ENCODE measurements at regions not wholly inside any gene's neighbourhood (a gene's known extent, or its start where the extent isn't known, plus 50 kb on each side); places are given as distances from the start of the nearest gene placed in this dataset.

DNA sequence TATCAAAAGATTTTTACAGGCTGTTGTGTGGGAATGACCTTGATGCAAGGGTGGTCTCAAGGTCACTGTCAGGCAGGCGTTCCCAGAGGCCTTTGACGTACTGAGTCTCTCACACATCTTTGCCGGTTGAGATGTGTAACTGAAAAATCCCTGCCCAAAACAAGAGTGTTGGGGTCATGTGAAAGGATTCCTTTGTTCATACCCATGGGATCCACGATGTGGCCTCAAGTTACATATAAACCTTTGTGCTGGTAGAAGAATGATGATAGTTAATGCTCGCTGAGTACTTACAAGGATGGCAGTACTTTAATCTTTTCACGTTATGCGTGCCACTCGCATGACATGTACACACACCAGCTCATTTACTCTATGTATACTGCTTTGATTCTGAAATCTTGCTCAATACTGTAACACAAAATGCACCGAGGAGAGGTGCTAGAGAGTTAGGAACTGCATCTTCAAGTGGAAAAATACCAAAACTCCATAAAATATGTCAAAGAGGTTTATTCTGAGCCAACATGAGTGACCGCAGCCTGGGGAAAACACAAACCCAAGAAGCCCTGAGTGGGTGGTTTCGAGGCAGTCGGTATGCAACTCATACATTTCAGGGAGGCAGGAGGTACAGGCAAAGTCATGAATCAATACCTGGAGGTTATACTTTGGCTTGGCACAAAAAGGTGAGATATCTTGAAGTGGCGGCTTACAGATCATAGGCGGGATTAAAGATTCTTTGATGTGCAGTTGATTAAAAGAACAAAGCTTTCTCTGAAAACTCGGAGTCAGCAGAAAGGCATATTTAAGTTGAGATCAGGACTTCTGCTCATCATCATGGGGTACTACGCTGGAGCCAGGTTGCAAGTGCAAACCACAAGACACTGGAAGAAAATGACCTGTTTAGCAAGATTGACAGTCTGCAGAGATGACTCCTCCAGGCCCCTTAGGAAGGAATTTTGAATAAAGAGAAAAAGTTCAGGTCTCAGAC, 87.4 kb upstream of the ARHGEF7 start:
- Mint-ChIP-seq H3K27me3 (peaks cover 10% of the 10 kb centered on the region), H3K27ac (no peak overlapping the region), H3K36me3 (no peaks in the 10 kb centered on the region), H3K9me3 (ENCODE audit: low read depth) (no peaks in the 10 kb centered on the region), H3K4me3 (no peak overlapping the region), H3K4me1 (ENCODE audit: low read depth) (no peaks in the 10 kb centered on the region)

DNA sequence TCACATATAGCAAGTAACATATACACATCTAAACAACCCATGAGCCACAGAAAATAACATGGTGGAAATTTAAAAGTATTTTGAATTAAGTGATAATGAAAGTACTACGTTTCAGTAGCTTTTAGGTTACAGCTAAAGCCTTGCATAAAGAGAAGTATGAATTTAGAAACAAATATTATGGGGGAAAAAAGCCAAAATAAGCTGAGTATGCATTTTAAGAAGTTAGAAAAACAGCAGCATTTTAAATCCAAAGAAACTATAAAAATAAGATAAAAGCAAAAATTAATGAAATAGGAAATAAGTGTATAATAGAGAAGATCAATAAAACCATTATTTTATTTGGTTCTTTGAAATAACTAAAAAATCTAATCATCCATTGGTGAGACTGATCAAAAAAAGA, 89.8 kb upstream of the ARHGEF7 start:
- Mint-ChIP-seq H3K4me1 (ENCODE audit: low read depth) (no peaks in the 10 kb centered on the region), H3K9me3 (ENCODE audit: low read depth) (peaks cover 8% of the 10 kb centered on the region), H3K27ac (no peak overlapping the region), H3K27me3 (peaks cover 15% of the 10 kb centered on the region), H3K4me3 (no peak overlapping the region), H3K36me3 (peaks cover 7% of the 10 kb centered on the region)

DNA sequence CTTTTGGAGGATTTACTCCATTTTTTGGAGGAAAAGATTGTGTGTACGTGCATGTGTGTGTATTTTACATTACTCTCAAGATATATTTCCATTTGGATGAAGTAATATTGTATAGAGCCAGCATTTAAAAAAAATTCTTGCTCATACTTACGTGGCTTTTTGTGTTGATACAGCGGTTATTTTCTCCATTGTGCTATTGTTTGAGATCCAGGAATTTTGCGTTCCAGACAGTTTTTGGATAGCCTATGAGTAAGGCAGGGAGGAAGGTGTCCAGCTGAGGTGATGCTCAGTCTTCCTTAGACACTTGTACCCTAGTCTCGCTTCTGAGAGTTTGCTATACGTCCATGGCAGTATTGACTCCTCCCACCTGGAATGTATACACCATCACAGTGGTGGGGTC, 92.2 kb upstream of the ARHGEF7 start:
- Mint-ChIP-seq H3K36me3 (peaks cover 7% of the 10 kb centered on the region), H3K4me1 (ENCODE audit: low read depth) (no peaks in the 10 kb centered on the region), H3K9me3 (ENCODE audit: low read depth) (peaks cover 8% of the 10 kb centered on the region), H3K27me3 (peaks cover 11% of the 10 kb centered on the region), H3K4me3 (no peak overlapping the region), H3K27ac (no peak overlapping the region)

DNA sequence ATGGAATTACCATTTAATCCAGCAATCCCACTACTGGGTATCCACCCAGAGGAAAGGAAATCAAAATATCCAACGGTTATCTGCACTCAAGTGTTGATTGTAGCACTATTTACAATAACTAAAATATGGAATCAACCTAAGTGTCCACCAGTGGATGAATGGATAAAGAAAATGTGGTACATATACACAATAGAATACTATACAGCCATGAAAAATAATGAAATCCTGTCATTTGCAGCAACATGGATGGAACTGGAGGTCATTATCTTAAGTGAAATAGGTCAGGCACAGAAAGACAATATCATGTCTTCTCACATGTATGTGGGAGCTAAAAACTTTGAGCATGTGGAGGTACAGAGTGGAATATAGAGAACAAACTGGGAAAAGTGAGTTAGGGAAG, 92.9 kb upstream of the ARHGEF7 start:
- H3K4me3 Mint-ChIP-seq = no peak overlapping the region
- no peaks in the 10 kb centered on the region for H3K4me1 Mint-ChIP-seq (ENCODE audit: low read depth)
- H3K27me3 Mint-ChIP-seq = peaks cover 11% of the 10 kb centered on the region

DNA sequence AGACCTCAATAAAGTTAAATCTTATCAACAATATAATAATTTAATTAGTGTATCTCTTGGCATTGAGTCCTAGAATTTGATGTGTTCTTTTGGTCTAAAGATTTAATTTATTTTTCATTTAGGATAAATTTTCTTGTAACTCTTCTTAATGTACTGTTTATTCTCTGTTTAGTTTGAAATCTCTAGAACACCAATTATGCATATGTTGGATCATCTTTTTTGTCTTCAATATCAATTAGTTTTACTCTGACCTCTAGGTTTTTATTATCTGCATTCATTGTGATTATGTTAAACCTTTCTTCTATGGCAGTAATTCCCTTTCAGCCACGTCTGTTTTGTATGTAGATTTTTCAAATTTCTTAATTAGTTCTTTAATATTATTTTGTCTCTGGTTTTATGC, 93.8 kb upstream of the ARHGEF7 start:
- Mint-ChIP-seq H3K27me3 (peaks cover 12% of the 10 kb centered on the region), H3K36me3 (peaks cover 7% of the 10 kb centered on the region), H3K4me1 (ENCODE audit: low read depth) (no peaks in the 10 kb centered on the region), H3K27ac (no peak overlapping the region), H3K9me3 (ENCODE audit: low read depth) (peaks cover 8% of the 10 kb centered on the region), H3K4me3 (no peak overlapping the region)

More for the DNA sequence above, 92.9 kb upstream of the ARHGEF7 start:
- H3K9me3 Mint-ChIP-seq (ENCODE audit: low read depth) = peaks cover 8% of the 10 kb centered on the region
- peaks cover 7% of the 10 kb centered on the region for H3K36me3 Mint-ChIP-seq
- H3K27ac Mint-ChIP-seq = no peak overlapping the region

GRCh38 chr13:111020546-111020945, 94.6 kb upstream of the ARHGEF7 start:
- Mint-ChIP-seq H3K36me3 (peaks cover 7% of the 10 kb centered on the region), H3K4me3 (no peak overlapping the region), H3K27ac (no peak overlapping the region), H3K27me3 (peaks cover 12% of the 10 kb centered on the region), H3K9me3 (ENCODE audit: low read depth) (peaks cover 8% of the 10 kb centered on the region), H3K4me1 (ENCODE audit: low read depth) (no peaks in the 10 kb centered on the region)

DNA sequence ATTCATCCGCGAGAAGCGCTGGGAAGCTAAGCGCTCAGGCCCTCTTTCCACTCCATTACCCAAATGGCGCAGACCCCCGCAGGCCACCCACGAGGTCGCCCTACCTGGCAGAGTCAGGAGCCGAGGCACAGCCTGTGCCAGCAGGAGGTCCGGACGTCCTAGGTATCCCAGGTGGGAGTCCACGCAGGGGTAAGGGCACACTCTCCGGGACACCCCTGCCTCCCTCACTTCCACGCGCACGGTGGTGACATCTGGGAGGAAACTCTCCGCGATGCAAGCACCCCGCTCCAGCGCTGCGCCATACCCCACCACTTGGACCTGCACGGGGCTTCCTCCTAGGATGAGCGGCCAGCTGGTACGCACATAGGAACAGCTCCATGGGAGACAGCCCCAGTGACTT, 95.1 kb upstream of the ARHGEF7 start:
- Mint-ChIP-seq H3K9me3 (ENCODE audit: low read depth) (peaks cover 8% of the 10 kb centered on the region), H3K27me3 (peaks cover 12% of the 10 kb centered on the region), H3K27ac (no peak overlapping the region), H3K4me3 (no peak overlapping the region), H3K4me1 (ENCODE audit: low read depth) (no peaks in the 10 kb centered on the region), H3K36me3 (peaks cover 7% of the 10 kb centered on the region)

- Mint-ChIP-seq H3K4me3 (no peak overlapping the region), H3K36me3 (peaks cover 7% of the 10 kb centered on the region), H3K9me3 (ENCODE audit: low read depth) (peaks cover 8% of the 10 kb centered on the region), H3K27me3 (peaks cover 11% of the 10 kb centered on the region), H3K4me1 (ENCODE audit: low read depth) (no peaks in the 10 kb centered on the region), H3K27ac (no peak overlapping the region)
Measured at GRCh38 chr13:111017755-111018459, 97.2 kb upstream of the ARHGEF7 start.

- Mint-ChIP-seq H3K27ac (no peak overlapping the region), H3K9me3 (ENCODE audit: low read depth) (no peaks in the 10 kb centered on the region), H3K4me3 (no peak overlapping the region), H3K36me3 (no peaks in the 10 kb centered on the region), H3K4me1 (ENCODE audit: low read depth) (no peaks in the 10 kb centered on the region), H3K27me3 (peaks cover 8% of the 10 kb centered on the region)
Measured at GRCh38 chr13:111013196-111013595, 98.3 kb upstream of the ANKRD10 start.

DNA sequence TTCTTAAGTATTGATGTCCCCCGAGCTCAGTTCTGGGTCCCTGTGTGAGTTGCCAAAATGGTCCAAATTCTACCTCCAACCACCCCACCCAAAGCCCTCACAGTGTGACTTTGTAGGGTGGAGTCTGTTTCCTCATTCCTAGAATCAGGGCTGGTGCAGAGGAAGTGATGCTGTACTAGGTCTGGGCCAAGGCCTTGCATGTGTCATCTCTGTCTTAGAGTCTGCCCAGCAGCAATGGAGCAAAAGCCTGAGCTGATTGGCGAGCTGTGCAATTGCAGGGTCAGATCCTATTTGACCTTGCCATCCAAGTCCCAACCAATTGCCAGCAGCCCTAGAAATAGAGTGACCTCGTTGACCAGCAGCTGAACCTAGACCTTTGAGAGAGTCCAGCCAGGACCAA, 97.0 kb upstream of the ANKRD10 start:
- Mint-ChIP-seq H3K9me3 (ENCODE audit: low read depth) (no peaks in the 10 kb centered on the region), H3K27me3 (peaks cover 5% of the 10 kb centered on the region), H3K36me3 (no peaks in the 10 kb centered on the region), H3K4me1 (ENCODE audit: low read depth) (no peaks in the 10 kb centered on the region), H3K4me3 (no peak overlapping the region), H3K27ac (no peak overlapping the region)

DNA sequence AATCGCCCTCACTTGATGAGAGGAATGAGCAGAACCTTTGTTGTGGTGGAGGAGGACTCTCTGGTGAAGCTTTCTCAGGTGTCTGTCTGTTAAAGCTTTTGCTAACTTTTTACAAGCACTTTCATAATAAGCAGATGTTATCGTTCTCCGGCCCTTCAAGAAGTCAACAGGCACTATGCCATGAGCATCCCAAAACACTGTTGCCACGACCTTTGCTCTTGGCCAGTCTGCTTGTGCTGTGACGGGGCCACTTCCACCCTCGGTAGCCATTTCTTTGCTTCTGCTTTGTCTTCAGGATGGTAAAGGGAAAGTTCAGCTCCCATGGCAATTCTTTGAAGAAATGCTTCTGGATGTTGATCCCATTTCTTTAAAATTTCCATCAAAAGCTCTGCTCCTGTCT, 93.5 kb upstream of the ANKRD10 start:
- Mint-ChIP-seq H3K4me1 (ENCODE audit: low read depth) (no peaks in the 10 kb centered on the region), H3K9me3 (ENCODE audit: low read depth) (no peaks in the 10 kb centered on the region), H3K27ac (no peak overlapping the region), H3K36me3 (no peaks in the 10 kb centered on the region), H3K27me3 (peaks cover 3% of the 10 kb centered on the region), H3K4me3 (no peak overlapping the region)

DNA sequence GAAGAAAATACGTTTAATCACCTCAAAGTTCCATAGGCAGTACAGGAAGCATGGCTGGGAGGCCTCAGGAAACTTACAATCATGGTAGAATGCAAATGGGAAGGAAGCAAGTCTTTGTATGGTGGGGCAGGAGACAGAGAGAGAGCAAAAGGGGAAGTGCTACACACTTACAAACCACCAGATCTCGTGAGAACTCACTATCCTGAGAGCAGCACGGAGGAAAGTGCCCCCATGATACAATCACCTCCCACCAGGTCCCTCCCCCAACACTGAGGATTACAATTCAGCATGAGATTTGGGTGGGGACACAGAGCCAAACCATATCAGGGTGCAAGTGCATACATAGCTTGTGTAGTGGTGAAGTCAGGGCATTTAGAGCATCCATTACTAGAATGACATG, 92.3 kb upstream of the ANKRD10 start:
- Mint-ChIP-seq H3K27ac (no peak overlapping the region), H3K4me1 (ENCODE audit: low read depth) (no peaks in the 10 kb centered on the region), H3K4me3 (no peak overlapping the region), H3K36me3 (no peaks in the 10 kb centered on the region), H3K9me3 (ENCODE audit: low read depth) (no peaks in the 10 kb centered on the region), H3K27me3 (peaks cover 3% of the 10 kb centered on the region)

GRCh38 chr13:111006506-111007031, 91.7 kb upstream of the ANKRD10 start:
- Mint-ChIP-seq H3K4me3 (no peak overlapping the region), H3K36me3 (no peaks in the 10 kb centered on the region), H3K9me3 (ENCODE audit: low read depth) (no peaks in the 10 kb centered on the region), H3K4me1 (ENCODE audit: low read depth) (no peaks in the 10 kb centered on the region), H3K27me3 (peaks cover 3% of the 10 kb centered on the region), H3K27ac (no peak overlapping the region)

- Mint-ChIP-seq H3K27me3 (peaks cover 1% of the 10 kb centered on the region), H3K27ac (no peak overlapping the region), H3K4me1 (ENCODE audit: low read depth) (no peaks in the 10 kb centered on the region), H3K9me3 (ENCODE audit: low read depth) (no peaks in the 10 kb centered on the region), H3K36me3 (no peaks in the 10 kb centered on the region), H3K4me3 (no peak overlapping the region)
Measured at GRCh38 chr13:111005808-111006505, 91.1 kb upstream of the ANKRD10 start.

DNA sequence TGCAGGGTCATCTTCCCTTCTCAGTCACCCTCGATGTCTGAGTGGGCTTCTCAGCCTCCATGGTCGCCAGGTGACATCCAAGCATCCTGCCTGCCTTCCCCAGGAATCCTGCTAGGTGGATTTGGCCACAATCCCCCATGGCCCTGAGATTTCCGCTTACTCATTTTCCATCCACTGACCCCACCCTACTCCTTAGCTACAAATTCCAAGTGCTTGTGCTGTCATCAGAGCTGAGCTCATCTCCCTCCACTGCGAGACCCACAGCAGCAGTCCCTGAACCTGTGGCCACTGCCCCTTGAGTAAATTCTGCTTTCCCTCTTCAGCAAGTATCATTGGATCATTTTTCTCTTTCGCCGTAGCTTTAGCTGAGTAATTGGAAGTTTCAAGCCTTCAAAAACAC, 90.5 kb upstream of the ANKRD10 start:
- Mint-ChIP-seq H3K4me1 (ENCODE audit: low read depth) (no peaks in the 10 kb centered on the region), H3K4me3 (no peak overlapping the region), H3K27ac (no peak overlapping the region), H3K27me3 (no peaks in the 10 kb centered on the region), H3K9me3 (ENCODE audit: low read depth) (no peaks in the 10 kb centered on the region), H3K36me3 (no peaks in the 10 kb centered on the region)
